ENCODE measurements at regions not wholly inside any gene's neighbourhood (a gene's known extent, or its start where the extent isn't known, plus 50 kb on each side); places are given as distances from the start of the nearest gene placed in this dataset.

DNA sequence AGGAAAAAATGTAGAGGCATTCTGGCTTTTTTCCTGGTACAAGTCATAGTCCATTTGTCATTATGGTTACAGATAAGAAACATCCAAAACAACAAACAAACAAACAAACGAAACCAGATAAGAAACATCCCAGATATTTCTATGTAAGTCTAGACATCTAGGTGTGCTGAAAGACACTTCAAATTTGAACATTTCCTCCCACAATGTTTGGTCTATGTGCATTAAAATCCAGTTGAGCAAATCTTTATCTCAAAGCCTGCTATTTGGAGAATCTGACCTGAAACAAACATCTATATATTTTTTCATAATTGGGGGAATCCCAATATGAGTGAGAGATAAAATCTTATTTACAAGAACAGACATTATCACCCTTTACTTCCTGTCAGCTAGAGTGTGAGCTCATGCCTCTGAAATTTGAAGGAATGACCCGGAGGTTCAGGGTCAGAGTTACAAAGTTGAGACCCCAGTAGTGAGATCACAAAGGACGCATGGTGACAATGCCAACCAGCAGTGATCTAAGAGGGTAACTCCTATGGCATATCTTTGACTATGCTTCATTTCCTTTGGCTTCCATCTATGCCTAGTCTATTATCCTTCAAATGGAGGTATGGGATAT lies 182.9 kb upstream of the ATP1B1 start:
- WGBS, 3 donors: 65 to 71% (median 70%) methylated on average over 3 of the region's 3 CpGs
- no peak for DNase-seq
- Histone ChIP-seq H3K27me3 (no peaks in the 10 kb centered on the region), H3K27ac (no peak overlapping the region), H3K4me1 (ENCODE audit: insufficient read depth) (no peaks in the 10 kb centered on the region), H3K4me3 (no peak overlapping the region), H3K36me3 (no peaks in the 10 kb centered on the region), H3K9me3 (no peaks in the 10 kb centered on the region)
- TF ChIP-seq POLR2A (IDR thresholded peaks at IDR 0.05) (no peak), EP300 (IDR thresholded peaks at IDR 0.05) (no peak)
- TF ChIP-seq, protein P1, sequence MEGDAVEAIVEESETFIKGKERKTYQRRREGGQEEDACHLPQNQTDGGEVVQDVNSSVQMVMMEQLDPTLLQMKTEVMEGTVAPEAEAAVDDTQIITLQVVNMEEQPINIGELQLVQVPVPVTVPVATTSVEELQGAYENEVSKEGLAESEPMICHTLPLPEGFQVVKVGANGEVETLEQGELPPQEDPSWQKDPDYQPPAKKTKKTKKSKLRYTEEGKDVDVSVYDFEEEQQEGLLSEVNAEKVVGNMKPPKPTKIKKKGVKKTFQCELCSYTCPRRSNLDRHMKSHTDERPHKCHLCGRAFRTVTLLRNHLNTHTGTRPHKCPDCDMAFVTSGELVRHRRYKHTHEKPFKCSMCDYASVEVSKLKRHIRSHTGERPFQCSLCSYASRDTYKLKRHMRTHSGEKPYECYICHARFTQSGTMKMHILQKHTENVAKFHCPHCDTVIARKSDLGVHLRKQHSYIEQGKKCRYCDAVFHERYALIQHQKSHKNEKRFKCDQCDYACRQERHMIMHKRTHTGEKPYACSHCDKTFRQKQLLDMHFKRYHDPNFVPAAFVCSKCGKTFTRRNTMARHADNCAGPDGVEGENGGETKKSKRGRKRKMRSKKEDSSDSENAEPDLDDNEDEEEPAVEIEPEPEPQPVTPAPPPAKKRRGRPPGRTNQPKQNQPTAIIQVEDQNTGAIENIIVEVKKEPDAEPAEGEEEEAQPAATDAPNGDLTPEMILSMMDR (IDR thresholded peaks at IDR 0.05): no peak
- intact Hi-C loops (cut with DNase I): no loop called here

DNA sequence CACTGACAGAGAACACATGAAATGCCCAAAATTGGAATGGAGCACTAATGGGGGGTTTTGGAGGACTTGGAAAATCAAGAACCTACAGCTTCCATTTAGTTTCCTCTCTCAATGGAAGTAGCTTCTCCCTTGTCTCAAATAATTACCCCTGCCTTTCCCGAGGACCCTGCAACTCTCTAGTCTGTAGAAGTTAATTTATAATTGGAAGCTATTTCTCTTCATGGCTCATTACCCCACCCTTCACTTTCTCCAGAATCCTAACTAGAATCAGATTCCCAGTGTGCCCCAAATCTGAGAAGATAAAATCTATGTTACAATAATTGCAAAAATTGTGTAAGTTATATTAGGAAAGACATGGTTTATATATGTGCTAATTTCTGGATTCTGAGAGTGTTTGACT lies 181.5 kb upstream of the ATP1B1 start:
- Histone ChIP-seq H3K9me3 (no peaks in the 10 kb centered on the region), H3K4me1 (ENCODE audit: insufficient read depth) (no peaks in the 10 kb centered on the region), H3K36me3 (no peaks in the 10 kb centered on the region), H3K27ac (no peak overlapping the region), H3K4me3 (no peak overlapping the region), H3K27me3 (no peaks in the 10 kb centered on the region)
- intact Hi-C loops (cut with DNase I): no loop called here
- WGBS, 3 donors: 67 to 82% (median 71%) methylated on average over 1 of the region's 1 CpG
- no peak for DNase-seq
- TF ChIP-seq EP300 (IDR thresholded peaks at IDR 0.05) (no peak), POLR2A (IDR thresholded peaks at IDR 0.05) (no peak)
- TF ChIP-seq, protein P1 (IDR thresholded peaks at IDR 0.05): no peak

DNA sequence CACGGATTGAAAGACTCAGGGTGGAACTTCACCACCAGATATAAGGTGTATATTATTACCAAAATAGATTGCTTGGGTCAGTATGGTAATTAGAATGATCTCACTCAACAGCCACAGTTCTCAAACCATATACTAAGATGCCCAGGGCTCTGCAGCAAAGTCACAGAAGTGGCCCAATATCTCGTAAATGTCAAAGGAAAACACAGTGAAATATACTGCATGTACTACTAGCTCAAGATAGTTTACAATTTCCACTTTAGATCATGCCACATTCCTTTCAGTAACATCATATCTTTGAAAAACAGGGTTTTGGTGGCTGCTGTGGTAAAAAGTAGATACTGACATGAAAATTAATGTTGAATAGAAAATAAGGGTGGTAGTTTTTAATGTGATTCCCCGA lies 180.3 kb upstream of the ATP1B1 start:
- H3K27ac ChIP-seq: no peak overlapping the region
- intact Hi-C loops (cut with DNase I): no loop called here
- WGBS, 3 donors: 81 to 87% (median 86%) methylated on average over 3 of the region's 3 CpGs
- no peak for DNase-seq
- H3K36me3 ChIP-seq: no peaks in the 10 kb centered on the region
- H3K9me3 ChIP-seq: no peaks in the 10 kb centered on the region
- H3K4me3 ChIP-seq: no peak overlapping the region
- H3K27me3 ChIP-seq: no peaks in the 10 kb centered on the region
- no peaks in the 10 kb centered on the region for H3K4me1 ChIP-seq (ENCODE audit: insufficient read depth)
- TF ChIP-seq EP300 (IDR thresholded peaks at IDR 0.05) (no peak), POLR2A (IDR thresholded peaks at IDR 0.05) (no peak)
- TF ChIP-seq, protein P1 (IDR thresholded peaks at IDR 0.05): no peak

DNA sequence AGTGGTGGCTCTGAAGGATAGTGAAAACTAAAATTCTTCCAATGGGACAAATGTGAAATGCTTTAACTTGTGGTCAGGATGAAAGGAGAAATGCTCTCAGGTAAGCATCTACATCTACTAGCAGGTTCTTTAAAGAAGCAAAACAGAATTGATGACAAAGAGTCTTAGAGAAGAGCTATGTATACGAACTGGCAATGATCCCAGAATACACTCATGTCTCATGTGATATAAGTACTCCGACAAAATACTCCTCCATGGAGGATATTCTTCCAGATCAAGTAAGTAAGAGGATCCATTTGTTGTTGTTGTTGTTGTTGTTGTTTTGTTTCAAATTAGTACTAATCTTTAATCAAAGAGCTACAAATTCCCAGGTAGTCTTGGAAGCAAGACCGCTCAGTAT lies 174.0 kb upstream of the ATP1B1 start:
- no peak for DNase-seq
- Histone ChIP-seq H3K27me3 (no peaks in the 10 kb centered on the region), H3K36me3 (no peaks in the 10 kb centered on the region), H3K4me1 (ENCODE audit: insufficient read depth) (no peaks in the 10 kb centered on the region), H3K4me3 (no peak overlapping the region), H3K9me3 (no peaks in the 10 kb centered on the region), H3K27ac (no peak overlapping the region)
- TF ChIP-seq EP300 (IDR thresholded peaks at IDR 0.05): no peak
- TF ChIP-seq POLR2A (IDR thresholded peaks at IDR 0.05): no peak
- TF ChIP-seq, protein P1 (IDR thresholded peaks at IDR 0.05): no peak
- WGBS, 3 donors: 86 to 87% (median 86%) methylated on average over 3 of the region's 3 CpGs
- intact Hi-C loops (cut with DNase I): no loop called here

All from ovary (tissue), 7 donors.